ENCODE measurements at regions not wholly inside any gene's neighbourhood (a gene's known extent, or its start where the extent isn't known, plus 50 kb on each side); places are given as distances from the start of the nearest gene placed in this dataset.

GRCh38 chr12:40577834-40578233, 114.4 kb upstream of the CNTN1 start:
- no peak overlapping the region for H3K27ac ChIP-seq
- TF ChIP-seq CTCF (IDR thresholded peaks at IDR 0.05) = no peak
- H3K36me3 ChIP-seq = no peaks in the 10 kb centered on the region
- no peak overlapping the region for H3K4me3 ChIP-seq (ENCODE audit: low read depth in 1 of 2, low read length in 1 of 2)
- no peaks in the 10 kb centered on the region for H3K27me3 ChIP-seq
- H3K4me1 ChIP-seq (ENCODE audit: control insufficient read depth in 1 of 2, insufficient read depth in 1 of 2, low read depth in 1 of 2, low read length in 1 of 2) = no peaks in the 10 kb centered on the region
- no peaks in the 10 kb centered on the region for H3K9me3 ChIP-seq

GRCh38 chr12:40579687-40580086, 112.6 kb upstream of the CNTN1 start:
- Histone ChIP-seq H3K36me3 (no peaks in the 10 kb centered on the region), H3K4me1 (ENCODE audit: control insufficient read depth in 1 of 2, insufficient read depth in 1 of 2, low read depth in 1 of 2, low read length in 1 of 2) (no peaks in the 10 kb centered on the region), H3K9me3 (no peaks in the 10 kb centered on the region), H3K27me3 (no peaks in the 10 kb centered on the region), H3K4me3 (ENCODE audit: low read depth in 1 of 2, low read length in 1 of 2) (no peak overlapping the region), H3K27ac (no peak overlapping the region)
- TF ChIP-seq CTCF (IDR thresholded peaks at IDR 0.05) = no peak

GRCh38 chr12:40580346-40580745, 111.9 kb upstream of the CNTN1 start:
- H3K9me3 ChIP-seq = no peaks in the 10 kb centered on the region
- H3K4me1 ChIP-seq (ENCODE audit: control insufficient read depth in 1 of 2, insufficient read depth in 1 of 2, low read depth in 1 of 2, low read length in 1 of 2) = no peaks in the 10 kb centered on the region
- no peak overlapping the region for H3K4me3 ChIP-seq (ENCODE audit: low read depth in 1 of 2, low read length in 1 of 2)
- no peaks in the 10 kb centered on the region for H3K36me3 ChIP-seq
- TF ChIP-seq CTCF (IDR thresholded peaks at IDR 0.05) = no peak
- H3K27ac ChIP-seq = no peak overlapping the region
- H3K27me3 ChIP-seq = no peaks in the 10 kb centered on the region

- H3K36me3 ChIP-seq = no peaks in the 10 kb centered on the region
- H3K4me3 ChIP-seq (ENCODE audit: low read depth in 1 of 2, low read length in 1 of 2) = no peak overlapping the region
- no peaks in the 10 kb centered on the region for H3K9me3 ChIP-seq
- TF ChIP-seq CTCF (IDR thresholded peaks at IDR 0.05) = no peak
- no peaks in the 10 kb centered on the region for H3K27me3 ChIP-seq
- no peak overlapping the region for H3K27ac ChIP-seq
- H3K4me1 ChIP-seq (ENCODE audit: control insufficient read depth in 1 of 2, insufficient read depth in 1 of 2, low read depth in 1 of 2, low read length in 1 of 2) = no peaks in the 10 kb centered on the region
These were observed 110.3 kb upstream of the CNTN1 start for GRCh38 chr12:40581889-40582288.

GRCh38 chr12:40583743-40584142, 108.5 kb upstream of the CNTN1 start:
- H3K27me3 ChIP-seq = no peaks in the 10 kb centered on the region
- H3K4me3 ChIP-seq (ENCODE audit: low read depth in 1 of 2, low read length in 1 of 2) = no peak overlapping the region
- no peaks in the 10 kb centered on the region for H3K36me3 ChIP-seq
- no peak overlapping the region for H3K27ac ChIP-seq
- no peaks in the 10 kb centered on the region for H3K9me3 ChIP-seq
- H3K4me1 ChIP-seq (ENCODE audit: control insufficient read depth in 1 of 2, insufficient read depth in 1 of 2, low read depth in 1 of 2, low read length in 1 of 2) = no peaks in the 10 kb centered on the region
- no peak for TF ChIP-seq CTCF (IDR thresholded peaks at IDR 0.05)

- no peak overlapping the region for H3K27ac ChIP-seq
- H3K4me1 ChIP-seq (ENCODE audit: control insufficient read depth in 1 of 2, insufficient read depth in 1 of 2, low read depth in 1 of 2, low read length in 1 of 2) = no peaks in the 10 kb centered on the region
- TF ChIP-seq CTCF (IDR thresholded peaks at IDR 0.05) = no peak
- H3K27me3 ChIP-seq = no peaks in the 10 kb centered on the region
- no peaks in the 10 kb centered on the region for H3K9me3 ChIP-seq
- no peaks in the 10 kb centered on the region for H3K36me3 ChIP-seq
- no peak overlapping the region for H3K4me3 ChIP-seq (ENCODE audit: low read depth in 1 of 2, low read length in 1 of 2)
These were observed 107.5 kb upstream of the CNTN1 start for GRCh38 chr12:40584763-40585162.
